ENCODE measurements at regions not wholly inside any gene's neighbourhood (a gene's known extent, or its start where the extent isn't known, plus 50 kb on each side); places are given as distances from the start of the nearest gene placed in this dataset.

- no peaks in the 10 kb centered on the region for H3K27me3 ChIP-seq
- H3K4me1 ChIP-seq (ENCODE audit: low read depth): no peaks in the 10 kb centered on the region
- peak in 1 of 2 donors; percentile 5 for DNase-seq (ENCODE audit: low read depth in 1 of 2, low spot score in 1 of 2)
- no peak overlapping the region for H3K4me3 ChIP-seq
- TF ChIP-seq CTCF (IDR thresholded peaks at IDR 0.05; ENCODE audit: low read depth, low read length): no peak
- no peak overlapping the region for H3K27ac ChIP-seq
- H3K9me3 ChIP-seq (ENCODE audit: low read depth): no peaks in the 10 kb centered on the region
- no peaks in the 10 kb centered on the region for H3K36me3 ChIP-seq
Observed at GRCh38 chr6:104357928-104358327, 501.8 kb downstream of the HACE1 start.

GRCh38 chr6:104356197-104356596 lies 503.5 kb downstream of the HACE1 start:
- Histone ChIP-seq H3K9me3 (ENCODE audit: low read depth) (no peaks in the 10 kb centered on the region), H3K4me3 (no peak overlapping the region), H3K27me3 (no peaks in the 10 kb centered on the region), H3K36me3 (no peaks in the 10 kb centered on the region), H3K4me1 (ENCODE audit: low read depth) (no peaks in the 10 kb centered on the region), H3K27ac (no peak overlapping the region)
- no peak for TF ChIP-seq CTCF (IDR thresholded peaks at IDR 0.05; ENCODE audit: low read depth, low read length)
- DNase-seq (ENCODE audit: low read depth in 1 of 2, low spot score in 1 of 2): no peak

GRCh38 chr6:104349191-104349590 lies 510.5 kb downstream of the HACE1 start:
- Histone ChIP-seq H3K4me1 (ENCODE audit: low read depth) (no peaks in the 10 kb centered on the region), H3K9me3 (ENCODE audit: low read depth) (no peaks in the 10 kb centered on the region), H3K27me3 (no peaks in the 10 kb centered on the region), H3K4me3 (no peak overlapping the region), H3K36me3 (no peaks in the 10 kb centered on the region), H3K27ac (no peak overlapping the region)
- TF ChIP-seq CTCF (IDR thresholded peaks at IDR 0.05; ENCODE audit: low read depth, low read length): no peak
- no peak for DNase-seq (ENCODE audit: low read depth in 1 of 2, low spot score in 1 of 2)

GRCh38 chr6:104344223-104344622 lies 515.5 kb downstream of the HACE1 start:
- H3K27me3 ChIP-seq: no peaks in the 10 kb centered on the region
- H3K36me3 ChIP-seq: no peaks in the 10 kb centered on the region
- H3K4me1 ChIP-seq (ENCODE audit: low read depth): no peaks in the 10 kb centered on the region
- DNase-seq (ENCODE audit: low read depth in 1 of 2, low spot score in 1 of 2): no peak
- TF ChIP-seq CTCF (IDR thresholded peaks at IDR 0.05; ENCODE audit: low read depth, low read length): no peak
- H3K27ac ChIP-seq: no peak overlapping the region
- no peak overlapping the region for H3K4me3 ChIP-seq
- H3K9me3 ChIP-seq (ENCODE audit: low read depth): no peaks in the 10 kb centered on the region

- no peaks in the 10 kb centered on the region for H3K27me3 ChIP-seq
- no peaks in the 10 kb centered on the region for H3K4me1 ChIP-seq (ENCODE audit: low read depth)
- DNase-seq (ENCODE audit: low read depth in 1 of 2, low spot score in 1 of 2): no peak
- no peak overlapping the region for H3K27ac ChIP-seq
- no peaks in the 10 kb centered on the region for H3K9me3 ChIP-seq (ENCODE audit: low read depth)
- H3K4me3 ChIP-seq: no peak overlapping the region
- no peak for TF ChIP-seq CTCF (IDR thresholded peaks at IDR 0.05; ENCODE audit: low read depth, low read length)
- H3K36me3 ChIP-seq: no peaks in the 10 kb centered on the region
Observed at GRCh38 chr6:104332364-104332763, 527.4 kb downstream of the HACE1 start.
